GM12872 (cell line): ENCODE measurements at regions not wholly inside any gene's neighbourhood (a gene's known extent, or its start where the extent isn't known, plus 50 kb on each side); places are given as distances from the start of the nearest gene placed in this dataset.

Source experiments
- TF ChIP-seq, protein P1 (sequence below): IDR thresholded peaks from 3 replicates; pipeline ENCODE4 v1.5.1; 2011; ENCODE audit warnings: low read depth, mild to moderate bottlenecking, low read length, moderate library complexity; ENCODE audit not compliant: insufficient read depth

- TF ChIP-seq, protein P1, sequence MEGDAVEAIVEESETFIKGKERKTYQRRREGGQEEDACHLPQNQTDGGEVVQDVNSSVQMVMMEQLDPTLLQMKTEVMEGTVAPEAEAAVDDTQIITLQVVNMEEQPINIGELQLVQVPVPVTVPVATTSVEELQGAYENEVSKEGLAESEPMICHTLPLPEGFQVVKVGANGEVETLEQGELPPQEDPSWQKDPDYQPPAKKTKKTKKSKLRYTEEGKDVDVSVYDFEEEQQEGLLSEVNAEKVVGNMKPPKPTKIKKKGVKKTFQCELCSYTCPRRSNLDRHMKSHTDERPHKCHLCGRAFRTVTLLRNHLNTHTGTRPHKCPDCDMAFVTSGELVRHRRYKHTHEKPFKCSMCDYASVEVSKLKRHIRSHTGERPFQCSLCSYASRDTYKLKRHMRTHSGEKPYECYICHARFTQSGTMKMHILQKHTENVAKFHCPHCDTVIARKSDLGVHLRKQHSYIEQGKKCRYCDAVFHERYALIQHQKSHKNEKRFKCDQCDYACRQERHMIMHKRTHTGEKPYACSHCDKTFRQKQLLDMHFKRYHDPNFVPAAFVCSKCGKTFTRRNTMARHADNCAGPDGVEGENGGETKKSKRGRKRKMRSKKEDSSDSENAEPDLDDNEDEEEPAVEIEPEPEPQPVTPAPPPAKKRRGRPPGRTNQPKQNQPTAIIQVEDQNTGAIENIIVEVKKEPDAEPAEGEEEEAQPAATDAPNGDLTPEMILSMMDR: no peak
Observed at GRCh38 chr11:116189408-116190170, 583.2 kb downstream of the BUD13 start.

- TF ChIP-seq, protein P1: no peak
Observed at GRCh38 chr11:116188350-116188749, 584.4 kb downstream of the BUD13 start.

GRCh38 chr11:116187026-116187425 is 585.8 kb downstream of the BUD13 start:
- TF ChIP-seq, protein P1: no peak

DNA sequence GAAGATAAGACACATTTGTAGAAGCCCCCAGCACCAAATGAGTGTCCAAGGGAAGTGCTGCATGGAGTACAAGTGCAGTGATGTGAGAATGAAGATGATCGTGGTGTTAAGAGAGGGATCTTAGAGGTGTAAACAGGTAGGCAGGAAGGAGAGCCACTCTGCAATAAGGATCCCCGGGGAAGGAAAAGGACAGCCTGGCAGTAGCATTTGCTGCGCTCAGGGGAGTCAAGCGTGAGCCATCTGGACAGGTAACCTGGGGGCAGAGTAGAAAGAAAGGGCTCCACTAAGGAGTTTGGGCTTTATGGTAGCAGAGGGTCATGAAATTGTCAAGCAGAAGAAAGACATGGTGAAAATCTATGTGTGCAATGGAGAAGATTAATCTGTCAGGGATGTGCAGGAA is 587.2 kb downstream of the BUD13 start:
- TF ChIP-seq, protein P1: no peak

DNA sequence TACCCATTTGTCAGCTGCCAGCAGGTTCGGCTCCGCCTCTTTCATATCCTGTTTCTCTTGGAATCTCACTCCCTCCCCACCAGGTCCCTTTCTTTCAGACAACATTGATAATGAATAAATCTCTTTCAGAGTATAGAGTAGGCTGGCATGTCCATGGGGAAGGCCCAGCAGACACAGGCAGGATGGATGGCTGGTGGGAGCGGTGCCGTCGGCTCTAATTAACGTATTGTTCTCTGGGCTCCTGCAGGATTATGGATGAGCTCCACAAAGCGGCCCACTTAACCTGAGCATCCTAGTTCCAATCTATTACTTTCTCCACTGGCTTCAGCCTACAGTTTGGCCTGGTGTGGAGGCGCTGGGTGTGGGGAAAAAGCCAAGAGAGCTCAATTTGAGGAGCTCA is 588.0 kb downstream of the BUD13 start:
- TF ChIP-seq, protein P1: no peak

DNA sequence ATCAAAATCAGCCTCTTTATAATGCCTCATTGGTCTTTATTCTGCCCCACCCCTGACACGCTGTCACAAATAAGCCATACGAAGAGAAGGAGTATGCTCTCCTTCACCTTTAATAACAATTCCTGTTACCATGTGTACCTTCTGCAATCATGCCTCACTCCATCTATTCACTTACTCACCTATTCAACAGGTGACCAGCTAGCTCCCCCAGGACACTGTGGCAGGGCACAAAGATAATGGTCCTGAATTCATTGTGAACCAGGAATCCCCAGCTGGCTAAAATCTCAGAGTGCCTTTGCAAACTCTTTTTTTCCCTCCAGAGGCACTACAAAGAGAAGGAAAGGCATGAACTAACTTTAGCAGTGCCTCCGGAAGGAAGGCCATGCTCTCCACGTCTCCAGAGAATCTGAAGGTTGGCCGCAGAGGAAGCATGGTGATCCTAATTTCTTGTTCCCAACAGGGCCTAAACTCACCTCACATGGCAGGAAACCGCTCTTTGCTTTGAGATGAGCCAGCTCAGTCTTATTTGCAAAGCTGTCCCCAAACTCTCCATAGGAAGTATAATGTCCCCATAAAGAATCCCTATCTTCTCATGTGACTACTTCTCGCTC is 590.3 kb downstream of the BUD13 start:
- TF ChIP-seq, protein P1: no peak

DNA sequence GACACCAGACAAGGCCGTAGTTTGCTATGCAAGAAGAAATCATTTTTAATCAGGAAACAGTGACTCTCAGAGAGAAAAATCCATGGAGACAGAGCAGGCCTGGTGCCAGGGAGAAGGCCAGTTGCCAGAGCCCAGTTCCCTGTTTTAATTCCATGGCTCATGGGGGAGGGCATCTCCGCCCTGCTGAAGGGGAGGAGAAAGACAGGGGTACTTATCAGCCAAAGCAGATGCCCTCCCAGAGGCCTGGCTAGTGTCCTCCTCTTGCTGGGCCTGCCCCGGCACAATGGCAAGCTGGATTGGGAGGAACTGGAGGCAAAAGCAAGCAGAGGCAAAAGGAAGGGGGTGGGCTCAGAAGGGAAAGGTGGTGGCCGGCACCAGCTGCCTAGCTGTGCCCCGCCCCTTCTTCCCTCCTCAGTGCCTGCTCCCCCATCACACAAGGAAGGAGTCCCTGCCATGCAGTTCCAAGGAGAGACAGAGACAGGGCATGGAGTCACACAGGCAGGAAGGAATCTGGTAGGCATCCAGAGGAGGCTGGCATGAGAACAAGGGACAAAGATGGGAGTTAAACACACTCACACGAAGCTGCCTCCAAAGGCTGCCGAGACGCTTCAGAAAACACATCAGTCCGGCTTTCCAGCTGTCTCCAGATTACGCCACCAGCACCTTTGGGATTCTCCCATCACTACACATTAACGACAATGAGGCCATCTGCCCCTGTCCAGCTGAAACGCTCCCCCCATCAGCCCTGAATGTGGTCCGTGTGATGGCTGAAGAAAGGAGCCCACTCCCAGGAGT is 591.8 kb downstream of the BUD13 start:
- TF ChIP-seq, protein P1: no peak
